Caco-2 (cell line): ENCODE measurements at regions not wholly inside any gene's neighbourhood (a gene's known extent, or its start where the extent isn't known, plus 50 kb on each side); places are given as distances from the start of the nearest gene placed in this dataset.

ENCODE experiments used
- BruUV-seq: library from RNA; stranded (reverse); fragments of 400-500 nt; replicated peaks from 2 replicates; lab custom pipeline; 2021; lab: Mats Ljungman, UMichigan
- CTCF ChIA-PET: fragments of 300-600 bp; sonication (Branson Sonifier 250); formaldehyde crosslinking; loops from one replicate; lab custom pipeline; 2022; ENCODE audit warnings: antibody characterized with exemption; lab: Charles Lee
- POLR2A ChIA-PET: fragments of 300-600 bp; sonication (Branson Sonifier 250); formaldehyde crosslinking; loops from one replicate; lab custom pipeline; 2022; ENCODE audit warnings: antibody characterized with exemption; lab: Charles Lee
- DNase-seq, 2 experiments: peaks; one replicate each; pipeline versions ENCODE4 v3.0.0 to v3.0.0-alpha.2; 2020 to 2022
- H3K27me3 ChIP-seq: replicated peaks from 2 replicates; pipeline ENCODE4 v1.6.0; 2011; ENCODE audit warnings: low read length; ENCODE audit not compliant: control insufficient read depth, insufficient read depth
- H3K36me3 ChIP-seq: 2 replicates; pipeline ENCODE4 v1.5.1; 2011; ENCODE audit warnings: low read length; ENCODE audit not compliant: control insufficient read depth, insufficient read depth
- H3K4me1 ChIP-seq: fragments of 250-450 bp; sonication (Bioruptor Pico); 2 replicates; pipeline ENCODE4 v1.5.1; 2020; ENCODE audit warnings: mild to moderate bottlenecking
- H3K4me3 ChIP-seq: 2 replicates; pipeline ENCODE4 v1.5.1; 2011; ENCODE audit warnings: low read depth, mild to moderate bottlenecking, control low read depth, low read length
- H3K9me3 ChIP-seq: fragments of 250-450 bp; sonication (Bioruptor Pico); 2 replicates; pipeline ENCODE4 v1.5.1; 2020; ENCODE audit warnings: mild to moderate bottlenecking, moderate library complexity
- H3K27ac Mint-ChIP-seq: one replicate; pipeline ENCODE4 v1.8.0; 2022; ENCODE audit warnings: mixed read lengths; ENCODE audit not compliant: unreplicated experiment
- H3K27me3 Mint-ChIP-seq: one replicate; pipeline ENCODE4 v1.8.0; 2022; ENCODE audit warnings: mixed read lengths; ENCODE audit not compliant: insufficient read depth, unreplicated experiment
- H3K36me3 Mint-ChIP-seq: one replicate; pipeline ENCODE4 v1.8.0; 2022; ENCODE audit warnings: mild to moderate bottlenecking, mixed read lengths; ENCODE audit not compliant: insufficient read depth, unreplicated experiment
- H3K4me1 Mint-ChIP-seq: one replicate; pipeline ENCODE4 v1.8.0; 2022; ENCODE audit warnings: low read depth, mixed read lengths; ENCODE audit not compliant: unreplicated experiment
- H3K4me3 Mint-ChIP-seq: one replicate; pipeline ENCODE4 v1.8.0; 2022; ENCODE audit warnings: mild to moderate bottlenecking, moderate library complexity, mixed read lengths; ENCODE audit not compliant: unreplicated experiment
- H3K9me3 Mint-ChIP-seq: one replicate; pipeline ENCODE4 v1.8.0; 2022; ENCODE audit warnings: mixed read lengths; ENCODE audit not compliant: unreplicated experiment
- CTCF ChIP-seq, 2 experiments: fragments of 200-600 bp in 1 of 2; IDR thresholded peaks; 1 replicate in 1 of 2; 2 replicates in 1 of 2; pipeline versions ENCODE4 v1.5.1 to v1.8.0; 2011 to 2022; ENCODE audit warnings: antibody characterized with exemption in 1 of 2, control low read depth in 1 of 2, inconsistent platforms in 1 of 2, low read depth in 1 of 2, low read length in 1 of 2, mild to moderate bottlenecking in 1 of 2, moderate library complexity in 1 of 2; ENCODE audit not compliant: insufficient read depth in 1 of 2, severe bottlenecking in 1 of 2, unreplicated experiment in 1 of 2
- intact Hi-C: fragments of 100-400 bp; cut with micrococcal nuclease; formaldehyde crosslinking; loops from one replicate; pipeline ENCODE4 v1.10.0; 2022; ENCODE audit not compliant: unreplicated experiment

- Mint-ChIP-seq H3K9me3 (no peaks in the 10 kb centered on the region), H3K27me3 (peaks cover 13% of the 10 kb centered on the region), H3K4me1 (no peaks in the 10 kb centered on the region), H3K4me3 (no peak overlapping the region), H3K36me3 (no peaks in the 10 kb centered on the region), H3K27ac (no peak overlapping the region)
- POLR2A ChIA-PET: no interaction called here
- intact Hi-C loops: no loop called here
- no peaks in the 10 kb centered on the region for H3K9me3 ChIP-seq
- no peak for DNase-seq
- no TSS peak for BruUV-seq
- H3K4me1 ChIP-seq: no peaks in the 10 kb centered on the region
- no peaks in the 10 kb centered on the region for H3K36me3 ChIP-seq
- CTCF ChIA-PET: no interaction called here
- H3K4me3 ChIP-seq: no peak overlapping the region
- H3K27me3 ChIP-seq: no peaks in the 10 kb centered on the region; the same call in 1 of the 2 replicates
- TF ChIP-seq CTCF (IDR thresholded peaks at IDR 0.05; ENCODE audit: insufficient read depth in 1 of 2, low read depth in 1 of 2, low read length in 1 of 2, severe bottlenecking in 1 of 2, unreplicated experiment in 1 of 2): no peak
Observed at GRCh38 chr19:31113293-31113692, 235.9 kb downstream of the TSHZ3 start.

GRCh38 chr19:31112158-31112557 lies 237.1 kb downstream of the TSHZ3 start:
- TF ChIP-seq CTCF (IDR thresholded peaks at IDR 0.05; ENCODE audit: insufficient read depth in 1 of 2, low read depth in 1 of 2, low read length in 1 of 2, severe bottlenecking in 1 of 2, unreplicated experiment in 1 of 2): no peak
- Mint-ChIP-seq H3K4me3 (no peak overlapping the region), H3K9me3 (no peaks in the 10 kb centered on the region), H3K4me1 (no peaks in the 10 kb centered on the region), H3K27ac (no peak overlapping the region), H3K27me3 (peaks cover 13% of the 10 kb centered on the region), H3K36me3 (no peaks in the 10 kb centered on the region)
- H3K9me3 ChIP-seq: no peaks in the 10 kb centered on the region
- CTCF ChIA-PET: no interaction called here
- H3K36me3 ChIP-seq: no peaks in the 10 kb centered on the region
- DNase-seq: no peak
- no TSS peak for BruUV-seq
- intact Hi-C loops: no loop called here
- no peaks in the 10 kb centered on the region; the same call in 1 of the 2 replicates for H3K27me3 ChIP-seq
- POLR2A ChIA-PET: no interaction called here
- H3K4me1 ChIP-seq: no peaks in the 10 kb centered on the region
- H3K4me3 ChIP-seq: no peak overlapping the region

- Mint-ChIP-seq H3K27me3 (peaks cover 13% of the 10 kb centered on the region), H3K27ac (no peak overlapping the region), H3K36me3 (no peaks in the 10 kb centered on the region), H3K4me3 (no peak overlapping the region), H3K4me1 (no peaks in the 10 kb centered on the region), H3K9me3 (no peaks in the 10 kb centered on the region)
- no peaks in the 10 kb centered on the region for H3K4me1 ChIP-seq
- DNase-seq: no peak
- ChIA-PET CTCF (no interaction called here), POLR2A (no interaction called here)
- H3K36me3 ChIP-seq: no peaks in the 10 kb centered on the region
- H3K9me3 ChIP-seq: no peaks in the 10 kb centered on the region
- H3K4me3 ChIP-seq: no peak overlapping the region
- TF ChIP-seq CTCF (IDR thresholded peaks at IDR 0.05; ENCODE audit: insufficient read depth in 1 of 2, low read depth in 1 of 2, low read length in 1 of 2, severe bottlenecking in 1 of 2, unreplicated experiment in 1 of 2): no peak
- no peaks in the 10 kb centered on the region; the same call in 1 of the 2 replicates for H3K27me3 ChIP-seq
- intact Hi-C loops: no loop called here
- no TSS peak for BruUV-seq
Observed at GRCh38 chr19:31111741-31112140, 237.5 kb downstream of the TSHZ3 start.
